SKM-1 treated with dmso at 0.1 percent for 144 hours (cell line): ENCODE measurements at regions not wholly inside any gene's neighbourhood (a gene's known extent, or its start where the extent isn't known, plus 50 kb on each side); places are given as distances from the start of the nearest gene placed in this dataset.
A peak's percentile ranks its signal among the peaks of the same experiment; 100 is the strongest.

ENCODE experiments used
- DNase-seq: peaks from one replicate; lab custom pipeline; 2025; ENCODE audit not compliant: unreplicated experiment; lab: John Stamatoyannopoulos, UW

DNA sequence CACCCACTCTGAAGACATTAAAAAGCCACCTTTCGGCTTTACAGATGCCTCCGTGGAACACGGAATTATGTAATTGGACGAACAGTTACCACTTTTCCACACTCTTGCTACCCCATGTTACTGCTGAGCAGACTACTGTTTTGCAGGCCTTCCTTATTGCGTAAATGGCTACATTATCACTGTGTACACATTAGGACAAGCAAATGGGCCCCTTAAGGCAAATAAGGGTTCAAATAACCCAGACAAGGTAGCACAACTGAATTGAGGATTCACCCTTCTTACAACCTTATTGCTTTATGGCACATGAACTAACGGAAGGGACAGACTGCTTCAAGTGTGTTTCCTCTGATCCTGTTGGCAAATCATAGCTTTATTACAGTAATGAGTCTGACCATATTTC lies 832.2 kb upstream of the FANCL start:
- DNase-seq, result no peak

DNA sequence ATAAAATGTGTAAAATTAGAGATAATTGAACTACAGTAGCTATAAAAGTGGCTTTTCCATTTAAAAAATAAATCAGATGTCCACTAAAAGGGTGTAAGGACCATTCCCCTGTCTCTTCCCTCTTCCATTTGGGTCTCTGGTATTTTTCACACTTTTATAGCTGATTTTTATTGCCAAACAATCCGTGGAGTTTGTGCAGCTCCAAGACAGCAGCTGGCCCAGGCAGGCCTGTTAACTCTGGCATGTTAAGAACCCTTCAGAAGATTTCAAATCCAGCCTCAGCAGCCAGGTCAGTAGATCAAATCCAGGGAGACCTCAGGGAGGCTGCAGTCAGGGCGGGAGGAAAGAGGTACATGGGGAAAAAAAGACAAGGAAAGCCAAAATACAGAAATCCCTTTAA lies 827.1 kb upstream of the FANCL start:
- DNase-seq, result no peak

DNA sequence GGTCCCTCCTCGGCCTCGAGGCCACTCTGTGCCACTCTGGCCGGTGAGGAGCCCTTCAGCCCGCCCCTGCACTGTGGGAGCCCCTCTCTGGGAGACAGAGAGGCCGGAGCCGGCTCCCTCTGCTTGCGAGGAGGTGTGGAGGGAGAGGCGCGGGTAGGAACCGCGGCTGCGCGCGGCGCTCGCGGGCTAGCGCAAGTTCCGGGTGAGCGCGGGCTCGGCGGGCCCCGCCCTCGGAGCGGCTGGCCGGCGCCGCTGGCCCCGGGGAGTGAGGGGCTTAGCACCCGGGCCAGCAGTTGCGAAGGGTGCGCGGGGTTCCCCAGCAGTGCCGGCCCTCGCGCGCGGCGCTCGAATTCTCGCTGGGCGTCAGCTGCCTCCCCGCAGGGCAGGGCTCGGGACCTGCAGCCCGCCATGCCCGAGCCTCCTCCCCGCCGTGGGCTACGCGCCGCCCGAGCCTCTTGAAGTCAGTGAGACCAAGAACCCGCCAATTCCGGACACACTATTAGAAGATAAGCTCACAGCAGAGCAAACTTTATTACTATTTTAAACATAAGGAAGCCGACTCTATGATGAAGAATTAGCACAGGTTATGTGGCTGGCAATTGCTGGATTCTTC lies 825.8 kb upstream of the FANCL start:
- no peak for DNase-seq

DNA sequence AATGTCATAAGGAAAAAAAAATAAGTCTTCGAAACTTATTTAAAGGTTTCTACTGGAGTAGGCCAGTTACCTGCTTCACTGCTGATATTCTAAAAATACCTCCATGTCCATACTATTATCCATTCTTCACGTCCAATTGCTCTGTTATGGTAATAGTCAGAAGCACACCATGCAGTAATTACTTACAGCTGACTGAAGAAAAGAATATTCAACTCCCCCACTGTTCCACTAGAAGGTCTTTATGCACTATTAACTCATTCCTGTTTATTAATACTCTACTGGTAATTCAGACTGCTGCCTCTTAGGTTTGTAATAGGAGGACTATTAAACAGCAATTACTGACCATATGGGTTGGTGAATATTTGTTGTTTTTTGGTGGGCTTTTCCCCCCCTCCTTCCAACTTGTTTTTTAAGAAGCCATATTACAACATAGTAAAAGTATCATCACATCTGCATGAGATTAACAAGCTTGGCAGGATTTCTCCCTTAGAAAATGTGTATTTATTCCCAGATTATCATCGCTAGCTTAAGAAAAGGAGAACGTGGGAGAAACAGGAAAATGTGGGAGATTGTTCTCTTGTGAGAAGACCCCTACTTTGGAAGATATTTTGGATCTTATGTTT lies 806.4 kb upstream of the FANCL start:
- DNase-seq, result no peak

DNA sequence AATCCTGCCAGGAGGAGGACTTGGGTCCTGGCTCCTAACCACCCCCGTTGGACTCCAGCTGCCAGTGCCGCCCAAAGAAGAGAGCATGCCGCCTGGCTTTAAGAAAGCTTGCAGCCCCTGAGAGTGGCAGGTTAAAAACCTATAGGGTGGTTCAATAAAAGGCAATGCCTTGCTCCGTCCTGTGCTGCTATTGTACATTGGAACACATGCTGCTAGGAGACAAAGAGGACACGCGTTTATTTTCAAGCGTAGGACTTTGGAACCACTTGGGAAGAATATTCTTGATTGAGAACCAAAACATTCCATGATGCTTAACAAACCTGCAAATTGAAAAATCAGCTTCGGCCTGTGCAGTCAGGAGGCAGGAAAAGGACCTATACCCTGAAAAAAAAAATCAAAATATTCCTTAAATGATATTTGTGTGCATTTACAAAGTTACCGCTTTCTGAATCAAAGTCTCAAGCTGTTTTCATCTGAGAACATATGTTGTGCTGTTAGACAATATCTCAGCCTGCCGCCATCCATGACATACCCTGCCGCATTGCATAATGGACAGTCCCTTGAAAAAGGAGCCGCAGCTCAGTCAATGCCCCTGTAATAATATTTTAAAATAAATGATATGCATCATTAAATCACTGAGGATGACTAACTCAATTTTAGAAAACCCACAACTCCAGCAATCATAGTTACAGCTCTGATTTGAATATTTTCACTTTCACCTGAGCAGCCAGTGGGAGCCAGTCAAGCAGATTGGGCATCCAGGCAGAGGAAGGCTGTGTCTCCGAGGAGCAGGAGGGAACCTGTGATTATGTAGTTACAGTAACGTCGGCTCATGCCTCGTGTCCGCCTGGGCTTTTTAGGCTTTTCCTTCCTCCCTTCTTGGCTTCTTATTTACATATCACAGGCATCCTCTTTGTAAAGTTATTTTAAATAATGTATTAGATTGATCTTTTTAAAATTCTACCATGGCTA lies 805.6 kb upstream of the FANCL start:
- DNase-seq, result no peak

DNA sequence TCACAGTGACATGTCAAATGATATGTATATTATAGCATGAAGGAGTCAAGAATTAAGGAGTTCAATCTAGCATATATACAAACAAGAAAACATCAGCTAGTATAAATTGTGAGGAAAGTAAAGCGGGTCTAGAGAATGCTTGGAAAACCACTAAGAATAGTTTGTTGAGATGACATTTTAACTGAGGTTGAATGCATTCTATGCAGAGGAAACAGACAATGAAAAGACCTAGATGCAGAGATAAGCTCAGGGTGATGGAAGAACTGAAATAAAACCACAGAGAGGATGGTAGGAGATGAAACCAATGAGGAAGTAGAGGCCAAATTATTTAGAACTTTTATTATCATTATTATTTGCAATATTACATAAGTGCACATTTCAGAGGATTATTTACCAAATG lies 803.6 kb upstream of the FANCL start:
- no peak for DNase-seq

DNA sequence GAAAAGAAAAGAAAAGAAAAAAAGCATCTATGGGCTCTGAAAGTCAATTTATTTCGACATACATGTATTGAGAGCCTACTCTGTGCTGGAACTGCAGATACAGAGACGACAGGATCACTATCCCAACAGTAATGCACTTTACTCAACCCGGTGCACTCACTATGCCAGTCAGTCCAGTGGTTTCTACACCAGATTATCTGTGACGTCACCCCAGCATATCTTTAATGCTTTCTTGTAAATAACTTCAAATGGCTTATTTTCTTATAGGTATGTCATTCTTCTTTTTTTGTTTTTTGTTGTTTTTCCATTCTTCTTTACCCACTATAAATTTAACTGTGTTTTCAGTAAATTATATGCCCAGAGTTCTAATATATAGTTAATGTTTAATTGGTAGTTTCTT lies 800.0 kb upstream of the FANCL start:
- no peak for DNase-seq

DNA sequence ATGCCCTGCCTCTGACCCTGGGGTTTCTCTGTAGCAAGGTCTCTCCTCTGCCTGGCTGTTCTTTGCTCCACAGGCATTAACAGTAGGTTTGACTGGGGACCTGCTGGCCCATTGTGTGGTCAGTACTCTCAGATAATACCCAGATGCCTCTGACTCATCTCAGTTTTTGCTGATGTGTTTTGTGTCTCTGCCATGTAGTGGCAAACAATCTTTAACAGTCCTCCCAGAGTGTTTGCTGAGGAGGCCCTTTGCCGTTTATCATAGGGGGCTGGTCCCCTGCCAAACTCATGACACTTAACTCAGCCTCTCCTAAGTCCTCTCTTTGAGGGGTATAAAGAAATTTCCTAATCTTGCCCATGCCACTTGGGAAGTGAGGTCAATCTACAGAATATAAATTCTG lies 793.7 kb upstream of the FANCL start:
- DNase-seq, result no peak

DNA sequence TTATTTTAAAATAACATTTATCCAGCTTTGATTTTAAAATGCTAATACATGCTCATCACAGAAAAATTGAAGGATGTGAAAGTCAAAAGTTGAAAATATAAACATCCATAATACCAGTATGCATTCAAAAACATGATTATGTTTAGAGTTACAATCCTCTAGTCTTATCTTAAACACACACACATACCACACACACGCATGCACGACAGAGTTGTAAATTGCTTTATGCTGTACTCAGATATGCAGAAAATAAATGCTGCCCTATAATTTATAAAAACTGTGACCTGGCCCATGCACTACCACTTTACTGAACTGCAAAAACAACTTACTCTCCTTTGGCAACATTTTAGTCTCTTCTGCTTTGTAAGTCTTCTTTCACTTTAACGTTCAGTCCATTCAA lies 793.0 kb upstream of the FANCL start:
- DNase-seq, result no peak

DNA sequence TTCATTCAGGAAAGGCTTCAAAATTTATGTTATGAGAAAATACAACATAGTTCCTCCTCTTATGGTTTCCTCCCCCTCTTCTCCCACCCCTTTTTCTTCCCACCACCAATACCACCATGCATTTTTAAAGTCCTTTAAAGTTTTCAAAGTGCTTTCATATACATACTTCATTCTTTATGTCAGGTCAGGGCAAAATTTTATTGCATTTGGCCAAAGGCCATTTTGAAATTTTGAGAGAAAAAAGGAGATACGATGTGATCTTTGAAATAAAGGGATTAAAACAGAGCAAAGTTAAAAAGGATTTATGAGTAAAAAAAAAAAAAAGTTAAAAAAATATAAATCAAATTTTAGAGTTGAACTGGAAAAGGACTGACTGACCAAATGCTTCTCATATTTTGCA lies 792.5 kb upstream of the FANCL start:
- DNase-seq, result no peak

DNA sequence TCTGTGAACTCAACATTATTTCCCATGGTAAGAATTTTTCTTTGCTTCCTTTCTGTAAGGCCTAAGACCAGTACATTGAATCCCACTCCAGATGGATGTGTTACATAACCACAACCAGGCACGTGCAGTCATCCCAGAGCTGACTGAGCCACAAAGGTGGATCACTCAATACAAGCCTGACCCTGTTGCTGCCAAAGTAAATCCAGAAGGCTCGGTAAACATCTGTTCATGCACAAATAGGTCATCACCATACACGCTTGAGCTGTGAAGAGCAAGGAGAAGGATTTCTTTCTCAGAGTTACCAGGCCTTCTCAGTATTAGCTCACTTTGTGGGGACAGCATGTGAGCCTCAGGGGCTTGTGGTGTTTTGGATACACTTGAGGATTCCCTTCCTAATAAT lies 791.4 kb upstream of the FANCL start:
- no peak for DNase-seq

DNA sequence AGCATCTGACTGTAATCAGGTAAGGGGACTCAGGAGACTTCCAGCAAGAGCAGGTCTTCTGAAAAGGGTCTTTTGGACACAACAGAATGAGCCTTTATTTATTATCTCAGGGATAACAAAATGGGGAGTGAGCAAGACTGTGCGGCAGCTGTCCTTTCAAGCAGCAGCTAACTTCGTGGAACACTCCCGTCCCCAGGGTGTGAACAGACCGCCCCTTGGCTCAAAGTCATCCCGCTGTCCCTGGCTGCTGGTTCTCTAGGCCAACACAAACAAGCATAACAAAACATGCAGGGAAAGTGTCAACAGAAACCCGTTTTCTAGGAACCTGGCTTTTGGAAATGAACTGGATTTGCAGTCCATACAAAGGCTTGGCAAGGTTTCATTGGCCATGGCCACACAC lies 787.9 kb upstream of the FANCL start:
- DNase-seq, result no peak

DNA sequence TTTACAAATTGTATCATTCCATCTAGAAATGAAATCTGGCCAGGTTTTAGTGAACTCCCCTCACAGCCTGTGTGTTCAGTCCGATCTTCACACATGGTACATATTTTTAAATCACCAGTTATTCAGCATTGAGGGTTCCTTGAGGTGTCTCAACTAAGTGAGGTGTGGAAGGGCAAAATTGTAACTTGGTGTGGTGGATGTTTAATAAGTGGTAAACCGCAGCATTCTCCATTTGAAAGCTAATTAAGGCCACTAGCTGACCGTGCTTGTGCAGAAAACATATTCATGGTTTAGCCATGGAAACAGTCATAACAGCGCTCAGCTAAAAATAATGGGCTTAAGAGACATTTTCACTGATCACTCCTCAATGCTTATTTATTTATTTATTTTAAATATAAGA lies 786.2 kb upstream of the FANCL start:
- no peak for DNase-seq

DNA sequence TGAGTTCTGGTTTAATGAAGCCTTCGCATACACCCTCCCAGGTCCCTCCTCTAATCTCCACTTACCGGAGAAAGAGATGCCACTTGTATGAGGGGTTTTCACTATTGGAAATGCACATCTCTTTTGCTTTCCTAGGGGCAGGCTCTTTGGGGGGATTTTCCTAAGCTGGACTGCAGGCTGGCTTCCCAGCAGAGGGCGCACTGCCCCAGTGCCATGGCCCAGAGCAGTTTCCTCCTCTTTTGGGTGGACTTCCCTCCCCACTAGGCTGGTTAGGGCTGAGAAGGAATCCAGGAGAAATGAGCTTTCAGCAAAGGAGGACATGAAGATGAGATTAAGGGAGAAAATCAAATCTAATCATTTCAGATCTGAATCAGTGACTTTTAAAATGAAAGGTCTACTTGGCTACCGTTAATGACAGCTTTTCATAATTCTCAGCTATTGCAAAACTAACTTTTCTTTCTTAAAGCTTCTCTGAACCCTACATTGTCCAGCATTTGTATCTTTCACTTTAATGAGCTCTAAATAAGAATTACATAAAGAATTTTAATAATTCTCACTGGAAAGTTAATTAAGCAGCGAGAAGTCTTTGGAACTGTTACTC lies 784.1 kb upstream of the FANCL start:
- DNase-seq, result peak; percentile 25

DNA sequence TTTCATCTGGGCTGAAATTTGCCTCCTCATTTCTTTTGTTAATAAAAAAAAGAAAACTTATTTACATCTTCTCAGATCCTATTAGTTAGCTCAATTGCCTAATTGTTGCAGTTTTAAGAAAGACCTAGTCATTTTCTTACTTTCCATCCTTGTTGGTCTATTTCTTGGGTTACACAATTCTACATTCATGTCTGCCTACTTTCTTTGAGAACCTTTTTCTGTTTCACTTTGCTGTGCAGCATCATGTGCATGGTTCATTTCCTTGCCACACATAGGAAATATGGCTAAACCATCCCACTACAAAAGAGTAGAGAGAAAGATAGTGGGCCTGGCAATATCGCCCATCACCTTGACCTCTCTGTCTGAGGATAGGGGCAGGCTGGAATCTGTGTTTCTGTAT lies 780.7 kb upstream of the FANCL start:
- DNase-seq, result no peak

DNA sequence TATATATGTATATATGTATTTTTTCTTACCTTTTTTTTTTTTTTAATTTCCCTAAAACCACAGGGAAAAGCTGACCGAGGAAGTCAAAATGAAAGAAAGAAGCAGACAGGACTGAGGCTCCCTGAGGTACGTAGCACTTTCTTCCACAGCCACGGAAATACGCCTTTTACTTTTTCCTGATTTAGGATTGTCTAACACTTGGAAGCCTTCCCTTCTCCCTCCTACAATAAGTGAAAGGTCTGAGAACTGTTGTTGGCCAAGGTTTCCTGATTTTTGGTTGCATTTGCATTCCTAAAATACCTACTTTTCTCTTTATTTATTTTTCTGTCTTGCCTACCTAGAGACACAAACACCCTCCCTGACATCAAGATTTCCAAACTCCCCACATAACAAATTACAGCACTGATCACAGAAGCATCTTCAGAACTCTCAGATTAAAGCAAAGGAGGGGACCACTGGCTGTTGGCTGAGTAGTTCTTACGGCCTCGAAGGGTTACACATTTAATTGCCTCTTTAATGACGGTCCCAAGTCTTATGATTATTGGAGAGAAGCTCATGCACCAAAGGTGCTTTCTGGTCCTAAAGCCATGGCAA lies 778.5 kb upstream of the FANCL start:
- no peak for DNase-seq

DNA sequence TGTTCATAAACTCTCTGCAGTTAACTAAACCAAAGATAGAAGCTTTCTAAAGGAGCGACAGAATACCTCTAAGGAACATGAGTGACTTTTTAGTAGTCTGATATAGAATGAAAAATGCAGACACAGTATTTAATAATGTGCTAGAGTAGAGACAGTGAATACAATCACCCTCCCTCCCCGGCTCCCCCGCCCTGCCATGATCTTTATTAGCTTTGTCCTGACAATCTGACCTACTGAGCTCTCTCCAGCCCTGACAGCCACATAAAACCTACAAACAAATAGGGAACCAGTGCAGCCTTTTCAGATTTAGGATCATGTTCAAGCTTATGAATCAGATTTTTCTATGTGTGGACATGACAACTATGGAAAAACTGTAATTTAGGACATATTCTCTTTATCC lies 777.6 kb upstream of the FANCL start:
- no peak for DNase-seq

DNA sequence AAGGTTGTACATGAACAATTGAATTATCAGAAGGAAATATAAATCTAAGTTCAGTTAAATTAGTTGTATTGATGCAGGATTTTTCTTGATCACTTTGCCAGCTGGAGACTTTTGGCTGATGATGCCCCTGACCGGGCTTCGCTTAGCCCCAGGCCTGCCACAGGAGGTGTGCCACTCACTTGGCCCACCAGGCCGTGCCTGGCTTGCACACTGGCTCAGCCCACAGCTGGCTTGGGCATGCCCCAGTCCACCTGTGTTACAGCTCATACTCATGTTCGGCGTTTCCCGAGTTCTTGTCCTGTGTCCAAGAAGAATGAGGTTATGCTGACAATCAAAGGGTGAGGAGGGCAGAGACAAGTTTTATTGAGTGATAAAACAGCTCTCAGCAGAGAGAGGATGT lies 773.9 kb upstream of the FANCL start:
- no peak for DNase-seq

DNA sequence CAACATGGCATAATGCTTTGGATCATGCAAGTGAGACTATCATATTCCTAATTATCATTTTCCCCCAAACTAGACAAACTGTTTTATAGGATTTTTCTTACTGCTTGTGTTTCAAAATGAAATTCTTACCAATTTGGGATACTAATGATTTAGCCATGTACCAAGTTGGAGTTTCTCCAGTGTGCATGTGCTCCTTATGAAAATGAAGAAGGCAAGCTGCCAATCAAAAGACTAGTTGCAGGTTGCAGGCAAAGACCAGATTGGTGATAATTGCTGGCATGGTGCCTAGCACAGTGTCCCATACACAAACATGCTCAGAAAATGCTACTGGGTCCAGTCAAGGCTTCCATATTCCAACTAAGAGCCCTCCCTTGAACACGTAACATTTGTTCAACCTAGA lies 771.8 kb upstream of the FANCL start:
- no peak for DNase-seq

DNA sequence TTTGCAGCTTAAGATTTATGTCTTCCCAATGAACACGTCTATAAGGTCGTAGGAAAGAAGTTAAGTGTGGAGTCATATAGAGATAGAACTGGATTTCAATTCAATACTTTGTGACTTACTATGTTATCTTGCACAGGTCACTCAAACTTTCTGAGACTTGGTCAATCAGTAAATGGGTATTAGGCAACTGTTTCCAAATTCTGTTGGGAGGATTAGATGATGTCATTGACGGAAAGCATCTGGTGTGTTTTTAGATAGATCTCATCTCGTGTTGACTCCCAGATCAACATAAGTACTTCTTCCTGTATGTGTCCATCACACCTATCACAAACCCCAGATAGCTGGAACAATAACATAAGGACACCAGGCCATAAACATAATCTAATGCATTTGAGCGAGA lies 771.1 kb upstream of the FANCL start:
- DNase-seq, result no peak

DNA sequence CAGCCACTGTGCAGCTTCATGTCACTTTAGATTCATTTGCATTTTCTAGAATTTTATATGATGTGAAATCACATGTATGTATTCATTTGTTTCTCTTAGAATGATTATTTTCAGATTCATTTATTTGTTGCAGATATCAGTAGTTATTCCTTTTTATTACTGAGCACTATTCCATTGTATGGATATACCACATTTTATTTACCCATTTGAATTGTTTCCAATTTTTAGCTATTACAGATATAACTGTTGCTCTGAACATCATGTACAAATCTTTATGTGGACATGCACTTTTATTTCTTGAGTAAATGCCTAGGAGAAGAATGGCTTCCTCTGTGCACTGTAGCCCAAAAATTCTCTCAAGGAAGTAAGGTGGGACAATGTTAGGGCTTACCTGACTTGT lies 767.8 kb upstream of the FANCL start:
- no peak for DNase-seq
